ENCODE measurements at regions not wholly inside any gene's neighbourhood (a gene's known extent, or its start where the extent isn't known, plus 50 kb on each side); places are given as distances from the start of the nearest gene placed in this dataset.

- H3K4me3 ChIP-seq = no peak overlapping the region
- no peak for DNase-seq
- no peaks in the 10 kb centered on the region for H3K27me3 ChIP-seq
- intact Hi-C loops (cut with DNase I; ENCODE audit: low total_unique reads) = no loop called here
- H3K9me3 ChIP-seq = no peaks in the 10 kb centered on the region
- peak overlapping the region; percentile 51 to 52 for H3K27ac ChIP-seq
- TF ChIP-seq CTCF (IDR thresholded peaks at IDR 0.05) = no peak
- TF ChIP-seq POLR2A (IDR thresholded peaks at IDR 0.05) = no peak
- no peaks in the 10 kb centered on the region for H3K36me3 ChIP-seq (ENCODE audit: low read depth, missing control alignments)
- peaks cover 58% of the 10 kb centered on the region for H3K4me1 ChIP-seq
- WGBS, 2 donors = 85 to 86% methylated on average over 4 to 5 of the region's 5 CpGs
Measured at GRCh38 chr12:123071857-123072256, 79.0 kb downstream of the PITPNM2 start.

- no peak for TF ChIP-seq POLR2A (IDR thresholded peaks at IDR 0.05)
- TF ChIP-seq CTCF (IDR thresholded peaks at IDR 0.05) = no peak
- Histone ChIP-seq H3K27me3 (no peaks in the 10 kb centered on the region), H3K9me3 (no peaks in the 10 kb centered on the region), H3K27ac (peak overlapping the region; percentile 51 to 52), H3K36me3 (ENCODE audit: low read depth, missing control alignments) (no peaks in the 10 kb centered on the region), H3K4me3 (no peak overlapping the region), H3K4me1 (peaks cover 53% of the 10 kb centered on the region)
- intact Hi-C loops (cut with DNase I; ENCODE audit: low total_unique reads) = no loop called here
- DNase-seq = peak; percentile 85
- 49 to 59% methylated on average over 13 to 14 of the region's 14 CpGs for WGBS, 2 donors
Measured at GRCh38 chr12:123071099-123071800, 79.6 kb downstream of the PITPNM2 start.

GRCh38 chr12:123070267-123071081 lies 80.4 kb downstream of the PITPNM2 start:
- Histone ChIP-seq H3K36me3 (ENCODE audit: low read depth, missing control alignments) (no peaks in the 10 kb centered on the region), H3K27me3 (no peaks in the 10 kb centered on the region), H3K27ac (peak overlapping the region in 1 of 2 donors; percentile 27), H3K9me3 (no peaks in the 10 kb centered on the region), H3K4me3 (no peak overlapping the region), H3K4me1 (peaks cover 53% of the 10 kb centered on the region)
- 71 to 88% methylated on average over 4 to 11 of the region's 14 CpGs for WGBS, 2 donors
- no peak for DNase-seq
- intact Hi-C loops (cut with DNase I; ENCODE audit: low total_unique reads) = no loop called here
- no peak for TF ChIP-seq POLR2A (IDR thresholded peaks at IDR 0.05)

- intact Hi-C loops (cut with DNase I; ENCODE audit: low total_unique reads) = no loop called here
- peaks cover 53% of the 10 kb centered on the region for H3K4me1 ChIP-seq
- no peak overlapping the region for H3K4me3 ChIP-seq
- whole genome bisulfite sequencing, 2 donors = 68 to 70% methylated on average over 7 to 12 of the region's 12 CpGs
- no peak for DNase-seq
- H3K9me3 ChIP-seq = no peaks in the 10 kb centered on the region
- no peak overlapping the region for H3K27ac ChIP-seq
- TF ChIP-seq POLR2A (IDR thresholded peaks at IDR 0.05) (no peak), CTCF (IDR thresholded peaks at IDR 0.05) (no peak)
- no peaks in the 10 kb centered on the region for H3K36me3 ChIP-seq (ENCODE audit: low read depth, missing control alignments)
- H3K27me3 ChIP-seq = no peaks in the 10 kb centered on the region
Measured at GRCh38 chr12:123069436-123070266, 81.2 kb downstream of the PITPNM2 start.

GRCh38 chr12:123067654-123068053 lies 83.2 kb downstream of the PITPNM2 start:
- Histone ChIP-seq H3K27ac (no peak overlapping the region), H3K4me3 (no peak overlapping the region), H3K9me3 (no peaks in the 10 kb centered on the region), H3K27me3 (no peaks in the 10 kb centered on the region), H3K36me3 (ENCODE audit: low read depth, missing control alignments) (no peaks in the 10 kb centered on the region), H3K4me1 (peaks cover 65% of the 10 kb centered on the region)
- WGBS, 2 donors = 92 to 93% methylated on average over 5 of the region's 5 CpGs
- no peak for DNase-seq
- TF ChIP-seq CTCF (IDR thresholded peaks at IDR 0.05) = no peak
- no peak for TF ChIP-seq POLR2A (IDR thresholded peaks at IDR 0.05)
- intact Hi-C loops (cut with DNase I; ENCODE audit: low total_unique reads) = no loop called here
